KG1 (cell line): ENCODE measurements at regions not wholly inside any gene's neighbourhood (a gene's known extent, or its start where the extent isn't known, plus 50 kb on each side); places are given as distances from the start of the nearest gene placed in this dataset.
"Not testable (repeated sequence)": the region's sequence is repeated elsewhere in the genome, so short reads cannot be mapped to it uniquely, and the experiment has no call there.

Experiments
- DNase-seq: peaks from one replicate; lab custom pipeline; 2025; lab: John Stamatoyannopoulos, UW

DNA sequence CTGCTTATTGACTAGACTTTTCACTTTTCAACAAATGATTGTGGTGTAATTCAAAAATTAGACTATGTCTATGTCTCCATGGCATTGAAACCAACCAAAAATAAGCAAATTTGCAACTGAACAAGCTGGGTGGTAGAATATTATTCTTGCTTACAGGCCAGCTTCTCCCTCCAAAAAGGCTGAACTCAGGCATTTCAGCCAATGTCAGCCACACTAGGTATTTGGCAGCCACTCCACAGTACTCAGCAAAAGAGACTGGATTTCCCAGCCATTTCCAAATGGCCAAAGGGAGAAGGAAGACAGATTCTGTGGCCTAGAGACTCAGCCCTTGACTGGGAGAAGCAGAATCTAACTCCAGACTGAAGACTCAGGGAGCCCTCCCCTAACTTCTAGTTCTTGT is 121.8 kb upstream of the IRX5 start:
- no peak for DNase-seq

DNA sequence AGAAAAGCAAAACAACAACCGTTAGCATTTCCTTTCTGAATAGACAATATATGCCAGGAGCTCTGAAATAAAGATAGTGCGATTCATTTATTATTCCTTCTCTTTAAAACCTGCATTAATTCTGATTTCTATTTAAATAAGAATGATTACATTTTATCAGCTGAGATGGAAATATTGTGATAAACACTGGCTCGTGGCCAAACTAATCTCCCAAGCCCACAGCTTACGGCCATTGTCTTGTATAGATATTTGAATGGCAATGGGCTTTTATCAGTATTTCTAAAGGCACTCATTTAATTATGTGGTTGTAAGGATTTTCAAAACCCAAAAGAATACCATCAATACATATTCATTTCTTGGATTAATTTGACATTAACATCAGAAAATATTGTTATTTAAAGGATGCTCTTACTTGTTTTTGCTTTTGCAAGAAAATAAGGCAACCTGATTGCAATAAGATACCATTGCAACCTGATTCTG is 123.7 kb upstream of the IRX5 start:
- no peak for DNase-seq

DNA sequence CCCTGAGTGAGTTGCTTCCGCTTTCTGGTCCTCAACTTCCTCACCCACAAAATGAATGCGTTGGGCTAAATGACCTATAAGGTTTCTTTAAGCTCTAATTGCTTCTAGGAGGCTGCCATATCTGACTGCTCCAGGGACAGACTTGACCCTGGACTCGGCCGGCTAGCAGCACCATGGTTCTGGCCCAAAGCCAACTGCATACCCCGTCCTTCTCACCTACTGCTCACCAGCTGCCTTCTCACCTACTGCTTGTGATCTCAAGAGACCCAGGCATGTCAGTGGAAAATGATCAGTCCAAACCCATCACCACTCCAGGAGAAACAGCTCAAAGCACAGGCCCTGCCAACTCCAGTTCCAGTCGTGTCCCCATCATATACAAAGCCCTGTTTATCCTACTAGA is 124.3 kb upstream of the IRX5 start:
- DNase-seq: no peak

DNA sequence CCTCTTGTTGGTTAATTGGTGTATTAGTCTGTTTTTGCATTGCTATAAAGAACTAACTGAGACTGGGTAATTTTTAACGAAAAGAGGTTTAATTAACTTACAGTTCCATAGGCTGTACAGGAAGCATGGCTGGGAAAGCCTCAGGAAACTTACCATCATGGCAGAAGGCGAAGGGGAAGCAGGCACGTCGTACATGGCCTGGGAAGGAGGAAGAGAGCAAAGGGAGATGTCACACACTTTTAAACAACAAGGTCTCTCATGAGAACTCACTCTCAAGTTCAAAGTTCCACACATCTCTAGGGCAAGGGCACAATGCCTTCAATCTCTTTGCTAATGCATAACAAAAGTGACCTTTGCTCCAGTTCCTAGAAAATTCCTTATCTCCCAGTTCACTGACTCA is 125.0 kb upstream of the IRX5 start:
- no peak for DNase-seq

DNA sequence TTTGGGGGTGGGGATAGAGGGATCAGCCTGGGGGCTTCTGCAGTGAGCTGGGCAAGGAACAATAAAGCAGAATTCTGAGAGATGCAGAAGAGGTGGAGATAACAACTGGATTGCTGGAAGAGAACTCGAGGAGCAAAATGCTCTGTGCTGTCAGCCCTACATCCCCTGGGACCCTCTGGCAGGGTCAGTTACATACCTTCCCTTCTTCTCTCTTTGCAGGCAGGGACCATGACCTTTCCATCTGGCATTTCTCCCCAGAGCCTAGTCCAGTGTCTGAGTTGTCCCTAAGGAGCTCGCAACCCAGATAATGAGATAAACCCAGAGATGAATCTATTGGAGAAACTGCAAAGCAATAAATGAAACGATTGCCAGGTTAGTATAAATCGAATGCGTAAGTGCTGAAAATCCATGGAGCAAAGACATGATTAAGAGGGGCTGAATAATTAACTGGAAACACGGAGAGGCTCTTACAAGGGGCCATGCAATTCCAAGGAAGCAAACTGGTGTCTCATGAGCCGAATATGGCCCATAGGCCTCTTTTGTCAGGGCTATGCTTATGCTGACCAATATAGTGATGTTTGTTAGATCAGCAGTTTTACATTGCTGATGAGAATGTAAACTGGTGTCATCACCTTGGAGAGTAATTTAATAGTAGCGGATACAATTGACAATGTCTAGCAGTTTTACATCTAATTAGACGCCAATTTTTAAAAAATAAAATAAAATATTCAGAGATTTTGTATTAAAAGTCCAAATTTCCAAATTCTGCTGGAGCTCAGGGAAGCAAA is 129.4 kb upstream of the IRX5 start:
- no peak for DNase-seq

DNA sequence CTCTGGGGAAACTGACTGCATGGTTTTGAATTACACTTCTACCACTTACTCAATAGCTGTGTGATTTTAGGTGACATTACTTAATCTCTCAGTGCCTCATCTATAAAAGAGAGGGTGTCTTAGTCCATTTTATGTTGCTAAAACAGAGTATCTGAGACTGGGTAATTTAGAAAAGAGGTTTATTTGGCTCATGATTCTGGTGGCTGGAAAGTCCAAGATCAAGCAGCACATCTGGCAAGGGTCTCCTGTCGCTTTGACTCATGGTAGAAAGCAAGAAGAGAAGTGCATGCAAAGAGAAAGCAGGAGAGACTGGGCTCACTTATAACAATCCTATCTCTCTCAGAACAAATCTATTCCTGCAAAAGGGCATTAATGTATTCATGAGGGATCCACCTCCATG is 132.4 kb upstream of the IRX5 start:
- DNase-seq: no peak

DNA sequence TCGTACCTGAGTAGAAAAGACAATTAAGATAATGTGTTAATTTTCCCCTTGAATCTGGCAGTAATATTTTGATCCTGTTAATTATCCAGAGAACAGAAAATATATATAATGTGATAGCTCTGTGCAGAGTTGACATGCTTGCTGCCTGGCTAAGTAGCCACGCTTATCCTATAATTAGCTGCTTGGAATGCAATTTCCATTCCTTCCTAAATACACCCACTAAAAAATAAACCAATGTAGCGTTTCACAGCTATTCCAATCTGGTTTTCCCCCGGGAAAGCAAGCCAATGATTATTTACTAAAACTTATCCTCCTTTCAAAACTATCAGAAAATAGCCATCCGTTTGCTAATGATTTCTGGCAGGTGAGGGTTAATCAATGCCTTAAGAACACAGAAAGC is 134.5 kb upstream of the IRX5 start:
- no peak for DNase-seq

DNA sequence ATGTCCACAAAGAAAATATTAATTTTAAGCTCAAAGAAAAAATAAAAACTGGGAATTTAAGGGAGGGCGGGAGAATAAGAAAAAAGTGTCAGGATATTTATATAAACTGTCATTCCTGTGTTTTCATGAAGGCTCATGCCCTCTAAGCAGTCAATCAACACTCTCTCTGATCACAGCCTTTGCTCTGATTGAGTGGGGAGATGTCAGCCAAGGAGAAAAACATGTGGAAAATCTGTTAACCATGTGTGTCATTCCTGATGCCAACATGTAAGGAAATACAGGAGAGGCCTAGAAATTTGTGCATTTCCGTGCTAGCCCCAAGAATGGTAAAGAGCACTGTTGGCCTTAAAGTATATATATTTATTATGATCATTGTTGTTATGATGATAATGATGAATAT is 137.9 kb upstream of the IRX5 start:
- no peak for DNase-seq

DNA sequence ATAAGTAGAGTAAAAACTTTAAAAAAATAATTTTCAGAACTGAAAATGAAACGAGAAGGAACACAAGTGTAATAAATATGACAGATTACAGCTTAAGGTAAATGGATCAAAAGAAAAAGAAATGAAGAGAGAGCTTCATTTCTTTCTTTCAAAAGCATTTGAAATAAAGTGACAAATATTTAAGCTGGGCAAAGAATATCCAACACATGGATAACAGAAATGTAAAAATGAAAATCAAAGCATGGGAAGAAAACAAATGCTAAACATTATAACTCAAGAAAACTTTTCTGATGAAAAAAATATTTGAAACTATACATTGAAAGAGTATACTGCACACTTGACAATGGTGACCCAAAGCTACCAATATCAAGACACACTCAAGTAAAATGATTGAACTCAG is 143.6 kb upstream of the IRX5 start:
- no peak for DNase-seq

DNA sequence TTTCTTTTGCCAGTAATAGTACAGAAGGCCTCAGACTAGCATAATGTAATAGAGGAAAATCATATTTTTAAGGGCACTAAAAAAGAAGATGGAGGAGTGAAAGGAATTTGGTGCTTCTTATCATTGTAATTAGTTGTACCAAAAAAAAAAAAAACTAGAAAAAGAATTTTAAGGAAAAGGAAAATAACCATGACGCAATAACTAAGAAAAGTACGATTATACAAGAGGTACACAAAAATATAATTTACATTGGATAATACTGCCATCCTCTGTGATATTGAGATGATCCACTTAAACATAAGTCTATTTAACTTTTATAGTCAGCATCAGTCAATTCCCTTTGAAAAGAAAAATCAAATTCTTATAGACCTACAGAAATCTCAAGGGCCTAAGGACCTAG is 146.7 kb upstream of the IRX5 start:
- no peak for DNase-seq

DNA sequence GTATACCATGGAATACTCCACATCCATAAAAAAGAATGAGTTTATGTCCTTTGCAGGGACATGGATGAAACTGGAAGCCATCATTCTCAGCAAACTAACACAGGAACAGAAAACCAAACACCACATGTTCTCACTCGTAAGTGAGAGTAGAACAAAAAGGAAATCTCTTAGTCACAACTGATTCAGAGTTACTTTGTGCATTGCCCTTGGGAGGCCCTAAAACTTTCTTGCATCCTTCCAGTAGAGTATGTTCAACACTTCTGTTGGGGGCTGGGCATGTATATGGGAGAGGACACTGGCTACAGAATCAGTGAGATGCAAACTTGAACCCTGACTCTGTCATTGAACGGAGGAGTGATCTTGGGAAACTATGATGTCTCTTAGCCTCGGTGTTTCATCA is 147.4 kb upstream of the IRX5 start:
- DNase-seq: no peak

DNA sequence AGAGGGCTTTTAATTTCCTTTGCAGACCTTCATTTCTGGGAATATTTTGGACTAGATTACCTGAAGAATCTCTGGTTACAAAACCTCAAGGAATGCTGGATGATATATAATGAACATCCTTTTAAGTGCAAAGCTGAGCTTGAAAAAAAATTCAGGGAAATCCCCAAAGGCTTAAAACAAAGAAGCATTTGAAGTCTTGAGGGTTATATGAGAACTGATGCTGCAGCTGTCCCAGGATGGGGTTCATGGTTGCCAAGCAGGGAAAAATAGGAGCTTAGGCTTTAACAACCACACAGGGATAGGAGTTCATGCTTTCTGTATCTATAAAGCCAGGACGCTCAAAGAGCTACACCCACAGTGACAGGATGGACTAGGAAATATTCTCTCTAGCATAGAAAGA is 150.4 kb upstream of the IRX5 start:
- no peak for DNase-seq

DNA sequence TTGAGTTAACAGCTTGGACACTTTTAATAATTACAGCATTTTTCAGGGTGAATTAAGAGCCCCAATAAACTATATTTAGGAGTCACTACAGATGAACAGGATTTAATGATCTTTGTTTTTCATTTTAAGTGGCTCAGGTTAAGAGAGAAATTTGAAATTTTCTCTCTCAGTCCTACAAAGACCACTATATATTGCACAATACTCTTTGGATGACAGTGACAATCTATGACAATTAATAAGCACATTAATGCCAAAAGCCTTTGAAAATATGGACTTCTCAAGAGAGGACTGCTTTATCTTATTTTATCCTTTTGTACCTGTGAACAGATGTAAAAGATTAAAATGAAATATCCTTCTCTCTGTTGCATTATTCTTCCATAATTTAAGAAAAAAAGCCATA is 151.1 kb upstream of the IRX5 start:
- no peak for DNase-seq

DNA sequence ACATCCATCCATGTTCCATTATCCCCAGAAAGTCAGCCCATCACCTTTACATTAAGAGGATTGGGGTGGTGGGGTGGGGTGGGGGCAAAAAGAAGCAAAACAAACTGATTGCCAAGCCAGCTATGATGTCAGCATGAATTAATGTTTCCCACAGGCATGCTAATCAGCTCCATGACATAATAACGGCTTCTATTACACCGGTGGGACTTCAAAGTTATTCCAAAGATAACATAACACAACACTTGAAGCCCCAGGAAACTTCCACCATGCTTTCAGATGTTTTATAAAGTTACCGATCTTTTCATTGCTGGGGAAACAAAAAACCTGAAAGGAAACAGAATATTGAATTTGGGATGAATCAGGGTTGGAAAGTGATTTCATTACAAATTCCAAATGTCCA is 155.9 kb upstream of the IRX5 start:
- DNase-seq: no peak

DNA sequence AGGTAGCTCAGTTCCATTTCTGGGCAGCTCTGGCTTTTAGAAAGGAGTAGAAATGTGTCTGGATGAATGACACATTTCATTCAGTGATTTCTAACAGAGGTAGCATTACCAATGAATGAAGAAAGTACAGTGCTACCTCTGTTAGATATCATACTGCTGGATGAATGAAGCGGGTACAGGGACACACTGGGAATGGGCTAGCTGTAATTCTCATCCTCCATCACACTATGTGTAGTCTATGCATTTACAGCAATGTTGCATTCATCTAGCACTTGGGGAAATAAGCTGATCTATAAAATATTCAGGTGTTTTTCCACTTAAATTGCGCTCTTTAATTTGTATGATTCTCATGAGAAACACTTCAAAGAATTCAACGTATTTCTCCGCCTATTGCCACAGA is 158.3 kb upstream of the IRX5 start:
- DNase-seq: no peak

DNA sequence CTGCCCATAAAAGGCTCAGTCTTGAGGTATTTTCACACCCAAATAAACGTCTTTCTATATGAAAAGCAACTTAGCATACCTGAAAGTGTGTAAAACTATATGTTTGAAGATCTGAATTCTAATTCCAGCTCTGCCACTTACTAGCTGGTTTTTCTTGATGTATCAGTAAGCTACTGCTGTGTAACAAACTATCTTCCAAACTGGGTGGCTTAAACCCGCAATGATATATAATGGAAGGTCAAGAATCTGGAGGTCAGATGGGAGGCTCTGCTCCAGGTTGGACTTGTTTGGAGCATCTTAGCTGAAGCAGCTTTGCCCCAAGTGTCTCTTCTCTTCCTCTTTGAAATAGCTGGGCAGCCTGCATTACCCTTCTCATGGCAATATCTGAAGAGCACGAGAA is 164.3 kb upstream of the IRX5 start:
- no peak for DNase-seq

DNA sequence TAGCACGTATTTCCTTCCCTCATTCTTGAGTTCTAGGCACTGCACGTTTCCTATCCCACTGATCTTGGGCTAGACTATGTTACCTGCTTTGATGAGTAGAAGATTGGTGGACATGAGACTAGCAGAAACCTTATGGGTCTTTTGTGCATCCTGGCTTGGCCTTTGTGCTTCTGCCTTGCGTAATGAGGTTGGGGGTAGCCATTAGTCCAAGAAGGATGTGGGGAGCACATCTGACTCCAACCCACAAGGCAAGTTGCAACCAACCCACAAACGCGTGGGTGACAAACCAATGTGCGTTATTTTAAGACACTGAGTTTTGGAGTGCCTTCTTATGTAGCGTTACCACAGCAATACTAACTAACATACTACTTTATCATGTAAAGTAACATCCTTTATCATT is 180.4 kb upstream of the IRX5 start:
- no peak for DNase-seq

DNA sequence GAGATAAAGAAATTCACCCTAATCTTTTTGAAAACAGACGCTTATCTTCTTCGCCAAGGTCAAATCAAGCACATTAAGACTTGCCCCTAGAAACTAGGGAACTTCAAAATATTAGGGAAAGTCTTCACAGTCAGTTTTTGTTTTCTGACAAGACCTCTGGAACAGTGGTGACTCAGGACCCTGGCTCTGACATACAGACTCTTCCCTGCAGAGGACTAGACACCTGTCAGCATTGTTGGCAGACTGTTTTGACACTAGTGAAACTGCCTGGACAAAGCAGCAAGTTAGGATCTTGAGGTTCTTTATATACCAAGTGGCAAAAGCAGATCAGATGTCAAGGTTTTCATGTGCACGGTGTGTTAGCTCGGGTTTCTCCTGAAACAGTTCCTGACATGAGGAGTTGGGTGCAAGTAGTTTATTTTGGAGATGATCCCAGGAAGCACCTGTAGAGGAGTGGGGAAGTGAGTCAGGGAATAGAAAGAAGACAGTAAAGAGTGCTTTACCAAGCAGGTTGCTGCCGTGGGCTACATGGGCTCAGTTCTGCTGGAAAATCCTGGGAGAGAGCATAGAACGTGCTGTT is 182.0 kb upstream of the IRX5 start:
- no peak for DNase-seq

DNA sequence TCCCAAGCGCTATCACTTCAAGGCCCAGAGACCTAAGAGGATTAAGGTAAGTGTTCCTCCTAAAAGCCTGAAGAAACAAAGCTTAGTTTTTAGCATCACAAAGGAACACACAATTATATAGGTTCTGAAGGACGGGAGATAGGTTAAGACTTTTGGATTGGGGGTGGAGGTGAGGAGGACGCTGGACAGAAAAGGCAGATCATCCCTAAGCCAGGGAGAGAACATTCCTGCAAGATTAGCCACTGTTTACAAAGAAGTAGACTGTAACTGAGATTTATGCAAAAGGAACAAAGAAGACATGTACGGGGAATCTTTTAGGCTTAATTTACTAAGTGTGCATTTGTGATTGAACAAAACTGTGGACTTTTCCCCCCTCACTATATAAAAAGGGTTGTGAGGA is 184.1 kb upstream of the IRX5 start:
- no peak for DNase-seq

DNA sequence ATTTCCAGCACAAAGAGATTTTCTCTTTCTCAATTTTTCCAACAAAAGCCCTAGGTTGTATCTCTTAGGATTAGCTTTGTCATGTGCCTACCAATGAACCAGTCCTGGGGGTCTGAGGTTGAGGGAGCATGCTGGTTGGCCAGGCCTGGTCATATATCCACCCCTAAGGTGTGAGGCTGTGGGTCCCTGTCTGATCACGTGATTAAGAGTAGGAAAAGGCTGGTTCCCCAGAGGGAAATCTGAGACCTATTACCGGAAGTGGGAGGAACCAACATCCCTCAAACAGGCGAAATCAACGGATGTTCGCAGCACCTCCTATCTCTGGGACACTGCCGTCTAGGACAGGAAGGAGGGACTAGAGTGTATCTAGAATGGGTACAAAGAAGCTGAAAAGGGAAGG is 185.7 kb upstream of the IRX5 start:
- no peak for DNase-seq

DNA sequence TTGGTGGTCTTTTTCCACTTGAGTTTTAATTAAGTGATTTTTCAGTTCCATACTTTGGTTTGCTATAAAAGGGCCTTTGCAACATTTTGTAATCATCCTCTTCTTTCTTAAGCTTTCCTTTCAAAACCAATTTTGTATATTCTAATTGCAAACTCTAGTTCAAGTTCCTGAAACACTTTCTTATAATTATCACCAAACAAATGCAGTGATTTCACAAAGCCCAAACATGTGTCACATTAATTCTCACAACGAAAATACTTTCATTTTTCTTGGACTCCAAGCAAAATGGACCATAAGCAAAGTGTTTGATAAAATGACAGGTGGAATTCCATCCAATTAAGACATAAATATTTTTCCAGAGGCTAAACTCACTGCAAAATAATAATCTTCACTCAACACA is 188.2 kb upstream of the IRX5 start:
- DNase-seq: no peak

DNA sequence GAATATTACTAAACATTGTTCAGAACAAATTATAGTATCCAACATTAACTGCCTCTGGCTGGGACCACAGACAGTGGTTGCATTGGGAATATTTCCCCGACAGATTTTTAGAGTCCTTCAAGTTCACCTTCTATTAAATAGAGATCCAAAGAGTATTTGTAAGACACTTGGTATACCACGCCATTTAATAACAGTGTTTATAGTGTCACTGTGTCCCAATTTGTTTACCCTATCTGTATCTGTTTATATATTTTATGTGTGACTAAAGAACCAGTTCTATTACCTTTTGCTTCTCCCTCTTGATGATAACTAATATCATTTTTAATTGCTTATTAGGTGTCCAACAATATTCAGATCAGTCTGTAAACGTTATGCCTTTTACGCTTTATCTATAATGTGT is 191.3 kb upstream of the IRX5 start:
- no peak for DNase-seq

DNA sequence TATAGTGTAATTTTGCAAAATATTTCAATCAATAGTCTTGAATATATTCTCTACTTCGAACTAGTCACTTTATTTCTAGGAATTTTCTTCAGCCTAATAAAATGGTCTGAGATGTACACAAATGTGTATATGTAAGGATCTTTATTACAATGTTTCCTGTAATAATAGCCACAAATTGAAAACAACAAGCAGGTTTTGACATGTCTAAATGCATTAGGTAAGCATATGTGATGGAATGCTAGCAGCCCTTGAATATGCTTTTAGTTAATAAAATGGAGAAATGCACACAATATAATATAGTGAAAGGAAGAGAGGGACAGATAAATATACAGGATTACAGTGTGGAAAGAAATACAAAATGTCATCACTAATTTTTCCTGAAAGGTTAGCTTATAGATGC is 196.5 kb upstream of the IRX5 start:
- no peak for DNase-seq

DNA sequence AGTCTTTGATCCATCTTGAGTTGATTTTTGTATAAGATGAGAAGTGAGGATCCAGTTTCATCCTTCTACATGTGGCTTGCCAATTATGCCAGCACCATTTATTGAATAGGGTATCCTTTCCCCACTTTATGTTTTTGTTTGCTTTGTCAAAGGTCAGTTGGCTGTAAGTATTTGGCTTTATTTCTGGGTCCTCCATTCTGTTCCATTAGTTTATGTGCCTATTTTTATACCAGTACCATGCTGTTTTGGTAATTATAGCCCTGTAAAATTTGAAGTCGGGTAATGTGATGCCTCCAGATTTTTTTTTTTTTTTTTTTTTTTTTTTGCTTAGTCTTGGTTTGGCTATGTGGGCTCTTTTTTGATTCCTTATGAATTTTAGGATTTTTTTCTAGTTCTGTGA is 203.0 kb upstream of the IRX5 start:
- not testable (repeated sequence) for DNase-seq
